Fibroblast of upper back skin (primary cell): ENCODE measurements at regions not wholly inside any gene's neighbourhood (a gene's known extent, or its start where the extent isn't known, plus 50 kb on each side); places are given as distances from the start of the nearest gene placed in this dataset.

ENCODE experiments used
- DNase-seq: peaks from one replicate; pipeline ENCODE4 v3.0.0-alpha.2; 2013

GRCh38 chr15:35596285-35596684 is 50.3 kb upstream of the DPH6 start:
- DNase-seq, result peak; percentile 57

DNA sequence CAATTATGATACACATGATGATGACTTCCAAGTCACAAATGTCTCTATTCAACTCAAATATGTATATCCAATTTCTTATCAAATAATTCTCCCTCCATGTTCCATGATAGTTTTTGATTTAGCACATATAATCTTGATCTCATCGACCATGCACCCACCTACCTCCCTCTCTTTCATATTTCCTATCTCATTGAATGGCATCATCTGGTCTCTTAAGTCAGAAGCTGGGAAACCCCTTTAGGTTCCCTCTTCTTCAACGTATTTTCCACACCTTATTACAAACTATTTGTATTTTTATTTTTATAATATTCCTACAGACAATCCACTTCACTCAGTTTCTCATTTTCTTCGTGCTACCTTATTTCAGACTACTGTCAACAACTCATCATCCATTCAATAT is 56.9 kb upstream of the DPH6 start:
- no peak for DNase-seq

GRCh38 chr15:35603301-35603700 is 57.3 kb upstream of the DPH6 start:
- DNase-seq, result peak; percentile 62

DNA sequence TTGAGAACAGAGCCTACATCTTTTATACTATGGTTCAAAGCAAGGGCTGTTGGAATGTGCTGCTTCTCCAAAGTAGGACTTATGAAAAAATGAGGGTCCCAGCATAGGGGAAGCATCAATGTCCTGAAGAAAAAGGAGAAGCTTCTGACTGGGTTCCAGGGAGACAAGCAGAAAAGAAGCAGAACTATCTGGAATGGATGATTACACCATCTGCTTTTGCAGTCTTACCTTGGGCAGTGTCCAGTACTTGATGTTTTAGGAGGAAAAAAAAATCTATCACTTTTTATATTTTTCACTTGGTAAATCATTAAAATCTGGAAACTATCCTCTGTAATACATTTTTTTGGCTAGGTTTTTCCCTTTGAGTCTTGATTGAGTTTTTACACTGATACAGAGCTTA is 57.9 kb upstream of the DPH6 start:
- DNase-seq, result no peak

- no peak for DNase-seq
These were observed 59.9 kb upstream of the DPH6 start for GRCh38 chr15:35605764-35606449.

DNA sequence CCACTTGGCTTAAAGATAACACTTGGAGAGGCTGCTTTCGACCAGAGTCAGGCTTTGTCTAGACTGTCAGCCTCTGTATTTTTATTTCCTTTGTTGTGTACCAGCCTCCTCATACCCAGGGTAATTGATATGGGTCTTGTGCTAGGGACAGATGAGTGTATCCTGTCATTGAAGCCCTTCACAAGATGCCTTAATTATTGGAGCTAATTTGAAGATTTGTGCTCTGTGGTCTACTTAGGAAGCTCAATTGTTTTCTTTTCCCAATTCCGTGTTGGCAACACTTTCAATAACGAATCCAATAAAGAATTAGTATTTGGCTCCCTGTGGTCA is 60.5 kb upstream of the DPH6 start:
- no peak for DNase-seq

GRCh38 chr15:35616498-35617271 is 70.7 kb upstream of the DPH6 start:
- DNase-seq, result peak; percentile 38

GRCh38 chr15:35618260-35619188 is 72.6 kb upstream of the DPH6 start:
- DNase-seq, result no peak

- DNase-seq, result no peak
These were observed 76.8 kb upstream of the DPH6 start for GRCh38 chr15:35622641-35623340.

GRCh38 chr15:35624881-35625280 is 78.9 kb upstream of the DPH6 start:
- peak; percentile 89 for DNase-seq

DNA sequence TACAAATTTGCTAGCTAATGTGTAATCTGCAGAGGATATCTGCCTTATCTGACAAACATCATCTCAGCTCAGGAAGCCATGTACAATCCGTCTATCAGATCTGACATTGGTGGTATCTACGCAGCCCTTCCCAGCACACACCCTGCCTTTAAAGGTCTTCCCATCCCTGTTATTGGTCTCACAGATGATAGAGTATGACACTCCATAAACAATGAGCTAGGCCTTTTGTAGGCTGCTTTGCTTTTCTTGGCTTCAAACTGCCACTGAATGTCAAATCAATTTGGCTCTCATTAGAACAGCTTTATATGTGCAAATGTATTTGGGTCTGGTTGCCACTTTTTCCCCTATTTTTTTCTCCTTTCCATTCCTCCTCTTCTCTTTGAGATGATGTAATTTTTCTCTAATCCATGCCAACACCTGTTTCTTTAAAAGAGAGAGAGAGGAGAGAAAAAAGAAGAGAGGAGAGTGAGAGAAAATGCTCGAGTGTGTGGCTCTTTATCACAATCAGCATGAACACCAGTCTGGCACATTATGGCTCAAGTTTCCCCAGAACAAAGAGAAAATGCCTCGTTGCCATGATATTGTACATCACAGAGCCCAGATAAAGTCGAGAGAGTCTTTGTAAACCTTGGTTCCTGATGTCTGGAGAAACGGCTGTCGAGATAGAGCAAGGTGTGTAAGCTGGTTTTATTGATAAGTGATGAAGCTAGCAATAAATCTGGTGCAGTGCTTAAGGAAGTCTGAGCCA is 80.8 kb upstream of the DPH6 start:
- peak; percentile 40 for DNase-seq

DNA sequence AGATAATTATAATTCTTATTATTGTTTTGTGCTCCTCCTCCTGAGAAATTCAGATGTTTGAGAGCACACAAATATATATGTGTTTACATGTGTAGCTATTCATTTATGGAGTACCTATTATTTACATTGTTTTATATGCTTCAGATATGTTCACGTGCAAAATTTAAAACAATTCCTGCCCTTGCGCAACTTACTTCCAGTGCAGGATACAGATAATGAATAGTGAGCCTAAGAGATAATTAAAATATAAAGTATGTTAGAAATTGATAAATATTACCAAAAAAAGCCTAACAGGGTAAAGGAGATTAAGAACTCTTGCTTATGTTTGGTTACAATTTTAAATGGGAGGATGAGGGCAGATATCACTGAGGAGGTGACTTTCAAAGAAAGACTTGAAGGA is 81.7 kb upstream of the DPH6 start:
- no peak for DNase-seq

- DNase-seq, result no peak
These were observed 83.8 kb upstream of the DPH6 start for GRCh38 chr15:35629766-35630165.

DNA sequence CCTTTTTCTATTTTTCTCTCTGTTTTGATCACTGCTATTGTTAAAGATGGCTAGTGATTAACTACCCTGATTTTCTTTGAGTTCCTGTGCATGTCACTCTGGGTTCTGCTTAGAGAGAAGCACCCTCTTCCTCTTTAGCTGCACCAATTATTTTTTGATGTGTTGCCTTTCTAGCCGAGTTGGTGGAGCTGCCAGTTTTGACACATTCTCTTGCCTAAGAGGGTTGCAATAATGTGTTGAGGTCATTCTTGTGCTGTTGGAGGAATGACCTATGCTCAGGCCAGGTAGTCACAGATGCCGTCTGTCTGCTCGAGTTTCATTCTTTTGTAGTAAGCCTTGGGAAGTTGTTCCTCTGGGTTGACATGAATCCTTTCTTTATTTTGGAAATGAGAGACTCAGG is 84.6 kb upstream of the DPH6 start:
- DNase-seq, result no peak

- DNase-seq, result no peak
These were observed 85.0 kb upstream of the DPH6 start for GRCh38 chr15:35630985-35631384.

- DNase-seq, result no peak
These were observed 87.7 kb upstream of the DPH6 start for GRCh38 chr15:35633677-35634076.

GRCh38 chr15:35646790-35647189 is 100.8 kb upstream of the DPH6 start:
- DNase-seq, result no peak

DNA sequence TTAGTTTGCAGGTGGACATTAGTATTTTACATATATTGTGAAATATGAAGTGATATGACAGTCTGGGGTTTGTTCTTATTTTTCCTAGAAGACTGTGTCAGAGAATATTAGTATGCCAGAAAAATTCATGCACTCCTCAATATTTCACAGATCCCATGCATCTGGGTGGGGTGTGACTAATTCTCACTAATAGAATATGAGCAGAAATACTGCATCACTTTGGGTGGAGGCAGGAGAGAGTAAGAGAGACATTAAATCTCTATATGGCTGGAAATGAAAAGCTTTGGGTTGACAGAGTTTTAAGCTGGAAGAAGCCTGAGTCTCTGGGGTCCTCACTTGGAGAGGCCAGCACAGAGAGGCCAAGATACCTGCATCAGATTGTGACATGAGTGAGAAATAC is 101.3 kb upstream of the DPH6 start:
- no peak for DNase-seq

- no peak for DNase-seq
These were observed 103.0 kb upstream of the DPH6 start for GRCh38 chr15:35648941-35649340.

DNA sequence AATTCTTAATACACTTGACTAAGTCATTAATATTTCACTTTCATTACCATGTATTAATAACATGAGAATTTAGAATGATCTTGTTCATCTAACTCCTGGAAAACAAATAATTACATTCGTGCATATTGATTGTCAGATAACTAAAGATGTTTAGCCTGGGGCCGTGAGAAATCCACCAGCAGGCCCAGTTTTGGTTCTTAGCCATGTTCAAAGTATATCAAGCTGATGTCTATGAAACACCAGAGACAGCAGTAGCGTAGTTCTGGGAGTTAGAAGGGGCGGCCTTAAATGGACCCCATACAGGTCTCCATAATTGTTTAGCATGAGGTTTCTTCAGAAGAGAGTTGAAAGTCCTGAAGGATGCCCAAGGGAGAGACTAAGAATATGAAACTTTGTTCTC is 103.6 kb upstream of the DPH6 start:
- no peak for DNase-seq

- peak; percentile 37 for DNase-seq
These were observed 108.4 kb upstream of the DPH6 start for GRCh38 chr15:35654332-35654731.

- DNase-seq, result peak; percentile 49
These were observed 111.8 kb upstream of the DPH6 start for GRCh38 chr15:35657679-35658311.
